Stimulated activated CD4-positive, alpha-beta T cell treated with anti-CD3 and anti-CD28 coated beads, Interleukin-15, amount 100 ng/mL, for 48 hours (primary cell): ENCODE measurements at regions not wholly inside any gene's neighbourhood (a gene's known extent, or its start where the extent isn't known, plus 50 kb on each side); places are given as distances from the start of the nearest gene placed in this dataset.
A peak's percentile ranks its signal among the peaks of the same experiment; 100 is the strongest.

Source experiments
- DNase-seq, 2 donors: peaks; one replicate each; pipeline ENCODE4 v3.0.0-alpha.2; 2020; ENCODE audit warnings: low read depth in 2 of 2

DNA sequence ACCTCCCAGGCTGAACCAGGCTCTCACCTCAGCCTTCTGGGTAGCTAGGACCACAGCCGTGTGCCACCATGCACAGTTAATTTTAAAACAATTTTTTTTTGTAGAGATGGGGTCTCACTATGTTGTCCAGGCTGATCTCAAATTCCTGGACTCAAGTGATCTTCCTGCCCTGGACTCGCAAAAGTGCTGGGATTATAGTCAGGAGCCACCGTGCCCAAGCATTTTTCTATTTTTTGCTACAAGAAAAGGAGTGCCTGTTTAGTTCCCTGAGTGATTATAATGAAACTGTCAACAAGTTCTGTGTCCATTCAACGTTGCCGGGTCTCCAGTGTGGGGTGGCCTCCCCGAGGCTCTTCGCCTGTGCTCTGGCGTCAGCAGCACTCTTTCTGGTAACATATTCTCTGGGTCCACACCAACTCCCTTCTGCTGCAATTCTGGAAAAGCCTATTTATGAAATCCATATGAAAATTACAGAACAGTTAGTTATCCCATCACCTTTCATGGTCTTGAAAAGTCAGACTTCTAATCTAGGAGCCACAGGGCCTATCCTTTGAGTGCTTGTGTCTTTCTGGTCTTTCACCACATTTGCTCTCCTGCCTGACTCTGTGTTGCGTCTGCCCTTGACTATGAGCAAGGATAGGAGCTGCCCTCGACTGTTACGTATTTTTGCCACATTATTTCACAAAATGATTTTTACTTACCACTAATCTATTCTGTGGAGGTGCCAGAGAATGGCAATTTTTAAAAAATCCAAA, 172.7 kb downstream of the SOCS6 start:
- no peak for DNase-seq

DNA sequence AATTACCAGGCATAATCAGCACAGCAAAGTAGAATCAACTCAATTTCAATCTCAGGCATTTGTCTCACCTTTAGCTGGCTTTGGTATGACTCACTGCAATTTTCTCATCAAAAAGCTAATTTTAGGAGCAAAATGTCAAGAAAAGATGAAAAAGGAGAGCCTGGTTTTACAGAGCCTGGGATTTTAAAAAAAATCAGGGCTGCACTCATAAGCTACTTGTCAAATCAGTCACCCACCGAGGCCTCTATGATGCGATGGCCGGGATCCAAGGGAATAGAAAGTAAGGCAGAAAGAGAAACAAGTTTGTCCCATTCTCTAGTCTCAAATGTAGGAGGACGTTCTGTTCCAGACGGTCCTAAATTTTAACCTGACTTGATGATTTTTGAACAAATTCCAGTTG, 170.9 kb downstream of the SOCS6 start:
- DNase-seq, result no peak

GRCh38 chr18:70459251-70459650, 170.4 kb downstream of the SOCS6 start:
- no peak for DNase-seq

DNA sequence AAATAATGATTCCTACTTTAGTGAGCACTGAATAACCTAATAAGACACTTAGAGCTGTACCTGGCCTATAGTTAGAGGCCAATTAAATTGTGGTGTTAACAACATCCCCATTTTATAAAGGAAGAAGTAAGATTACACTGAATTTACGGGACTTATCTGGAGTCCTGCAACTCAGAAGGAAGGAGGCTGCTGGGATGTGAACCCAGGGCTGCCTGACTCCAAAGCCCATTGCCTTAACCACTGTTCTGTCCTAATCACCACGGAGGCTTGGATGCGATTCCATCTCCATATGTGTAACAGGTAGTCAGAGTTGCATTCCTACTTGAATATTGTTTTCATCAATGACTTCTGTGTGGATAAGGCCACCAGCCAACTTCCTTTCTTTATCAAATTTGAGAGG, 168.9 kb downstream of the SOCS6 start:
- no peak for DNase-seq

DNA sequence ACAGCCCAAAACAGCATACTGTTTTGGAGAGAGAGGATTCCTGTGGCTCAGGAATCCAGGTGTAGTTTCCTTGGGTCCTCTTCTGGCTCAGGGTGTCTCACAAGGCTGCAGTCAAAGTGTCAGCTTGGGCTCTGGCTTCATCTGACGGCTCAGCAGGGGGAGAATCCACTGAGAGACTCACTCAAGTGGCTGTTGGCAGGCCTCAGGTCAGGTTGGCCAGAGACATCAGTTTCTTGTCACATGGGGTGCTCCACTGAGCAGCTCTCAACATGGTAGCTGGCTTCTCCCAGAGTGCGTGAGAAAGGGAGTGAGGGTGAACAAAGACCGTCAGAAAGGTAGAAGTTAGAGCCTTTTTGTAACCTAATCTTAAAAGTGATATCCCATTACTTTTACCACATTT, 168.4 kb downstream of the SOCS6 start:
- DNase-seq, result no peak

GRCh38 chr18:70456376-70456775, 167.5 kb downstream of the SOCS6 start:
- no peak for DNase-seq

- DNase-seq, result no peak
These were observed 166.9 kb downstream of the SOCS6 start for GRCh38 chr18:70455731-70456130.

- DNase-seq, result peak in 1 of 2 donors; percentile 22
These were observed 166.0 kb downstream of the SOCS6 start for GRCh38 chr18:70454704-70455322.

GRCh38 chr18:70453058-70453775, 164.4 kb downstream of the SOCS6 start:
- DNase-seq, result no peak

GRCh38 chr18:70452501-70452900, 163.7 kb downstream of the SOCS6 start:
- no peak for DNase-seq

GRCh38 chr18:70450426-70451253, 161.8 kb downstream of the SOCS6 start:
- DNase-seq, result no peak

DNA sequence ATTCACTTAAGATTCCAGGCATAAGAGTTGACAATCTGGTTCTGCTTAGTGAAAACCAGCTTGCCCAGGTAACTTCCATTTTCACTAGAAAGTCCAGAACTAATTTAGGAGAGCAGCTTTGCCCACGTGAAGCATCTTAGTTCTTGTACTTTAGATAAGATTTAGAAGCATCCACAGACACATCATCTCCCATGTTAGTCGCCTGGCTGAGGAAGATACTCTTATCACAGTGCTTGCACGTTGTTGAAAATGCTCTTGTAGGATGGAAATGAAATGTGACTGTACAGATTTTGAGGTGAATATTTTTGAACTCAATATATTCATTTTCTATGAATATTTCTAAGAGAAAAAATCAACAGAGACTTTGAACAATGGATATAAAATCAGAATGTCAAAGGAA, 159.7 kb downstream of the SOCS6 start:
- no peak for DNase-seq

DNA sequence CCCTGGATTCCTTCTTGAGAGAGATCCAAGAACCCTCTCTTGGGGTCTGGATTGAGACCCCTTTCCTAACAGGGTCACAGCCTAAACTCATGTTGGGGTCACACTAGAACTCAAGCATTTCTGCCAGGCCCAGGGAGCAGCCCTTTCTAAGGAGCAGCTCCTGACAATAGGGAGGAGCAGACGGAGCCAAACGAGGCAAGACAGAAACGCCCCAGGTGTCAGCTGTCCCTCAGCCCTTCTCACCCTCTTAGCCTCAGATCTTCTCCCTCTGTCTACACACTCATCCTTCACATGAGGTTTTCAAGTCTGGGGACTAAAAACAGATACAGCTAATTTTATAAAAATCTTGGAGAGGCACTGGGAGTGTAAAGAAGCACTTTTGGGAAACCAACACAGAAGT, 157.2 kb downstream of the SOCS6 start:
- DNase-seq, result no peak

- DNase-seq, result no peak
These were observed 154.1 kb downstream of the SOCS6 start for GRCh38 chr18:70442933-70443332.

- no peak for DNase-seq
These were observed 144.1 kb downstream of the SOCS6 start for GRCh38 chr18:70432804-70433400.

GRCh38 chr18:70431203-70431624, 142.4 kb downstream of the SOCS6 start:
- DNase-seq, result no peak

DNA sequence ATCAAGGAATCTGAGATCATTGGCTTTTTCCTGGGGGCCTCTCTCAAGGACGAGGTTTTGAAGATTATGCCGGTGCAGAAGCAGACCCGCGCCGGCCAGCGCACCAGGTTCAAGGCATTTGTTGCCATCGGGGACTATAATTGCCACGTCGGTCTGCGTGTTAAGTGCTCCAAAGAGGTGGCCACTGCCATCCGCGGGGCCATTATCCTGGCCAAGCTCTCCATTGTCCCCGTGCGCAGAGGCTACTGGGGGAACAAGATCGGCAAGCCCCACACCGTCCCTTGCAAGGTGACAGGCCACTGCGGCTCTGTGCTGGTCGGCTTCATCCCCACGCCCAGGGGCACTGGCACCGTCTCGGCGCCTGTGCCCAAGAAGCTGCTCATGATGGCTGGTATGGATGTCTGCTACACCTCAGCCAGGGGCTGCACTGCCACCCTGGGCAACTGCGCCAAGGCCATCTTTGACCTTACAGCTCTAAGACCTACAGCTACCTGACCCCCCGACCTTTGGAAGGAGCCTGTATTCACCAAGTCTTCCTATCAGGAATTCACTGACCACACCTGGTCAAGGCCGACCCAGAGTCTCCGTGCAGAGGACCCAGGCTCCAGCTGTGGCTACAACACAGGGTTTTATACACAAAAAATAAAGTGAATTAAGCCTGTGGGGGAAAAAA, 141.8 kb downstream of the SOCS6 start:
- DNase-seq, result no peak

DNA sequence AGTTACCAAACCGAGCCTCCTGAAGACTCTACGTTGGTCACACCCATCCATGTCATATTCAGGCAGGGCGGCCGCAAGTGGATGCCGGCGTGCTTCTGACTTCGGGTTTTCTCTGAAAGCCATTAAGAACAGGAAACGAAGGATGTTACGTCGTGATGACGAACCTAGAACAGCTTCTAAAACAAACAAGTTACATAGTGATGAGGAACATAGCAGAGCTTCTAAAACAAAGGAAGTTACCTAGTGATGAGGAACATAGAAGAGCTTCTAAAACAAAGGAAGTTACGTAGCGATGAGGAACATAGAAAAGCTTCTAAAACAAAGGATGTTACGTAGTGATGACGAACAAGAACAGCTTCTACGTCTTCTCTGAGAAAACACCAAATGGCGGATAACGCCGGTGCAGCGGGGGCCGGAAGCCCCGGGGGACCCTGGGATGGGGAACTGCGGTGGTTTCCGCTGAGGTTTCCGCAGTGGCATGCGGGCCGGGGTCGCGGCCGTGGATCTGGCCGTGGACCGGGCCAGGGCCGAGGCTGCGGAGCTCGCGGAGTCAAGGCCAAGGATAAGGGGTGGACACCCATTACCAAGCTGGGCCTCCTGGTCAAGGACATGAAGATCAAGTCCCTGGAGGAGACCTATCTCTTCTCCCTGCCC, 141.1 kb downstream of the SOCS6 start:
- DNase-seq, result no peak

DNA sequence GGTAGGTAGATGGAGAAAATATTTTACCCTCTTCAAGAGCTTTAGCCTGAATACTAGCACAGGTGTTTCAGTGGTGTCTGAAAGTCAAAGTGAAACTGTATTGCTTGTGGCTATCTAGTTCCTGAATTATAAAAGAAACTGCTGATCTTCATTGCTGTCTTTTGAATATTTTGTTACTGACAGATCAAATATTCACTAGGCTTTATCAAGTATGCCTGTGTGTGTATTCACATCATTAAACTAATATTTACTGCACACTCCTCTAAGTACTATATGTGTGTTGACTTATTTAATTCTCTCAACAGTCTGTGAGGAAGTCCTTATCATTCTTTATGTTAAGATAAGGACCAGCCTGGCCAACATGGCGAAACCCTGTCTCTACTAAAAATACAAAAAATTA, 139.6 kb downstream of the SOCS6 start:
- DNase-seq, result no peak

DNA sequence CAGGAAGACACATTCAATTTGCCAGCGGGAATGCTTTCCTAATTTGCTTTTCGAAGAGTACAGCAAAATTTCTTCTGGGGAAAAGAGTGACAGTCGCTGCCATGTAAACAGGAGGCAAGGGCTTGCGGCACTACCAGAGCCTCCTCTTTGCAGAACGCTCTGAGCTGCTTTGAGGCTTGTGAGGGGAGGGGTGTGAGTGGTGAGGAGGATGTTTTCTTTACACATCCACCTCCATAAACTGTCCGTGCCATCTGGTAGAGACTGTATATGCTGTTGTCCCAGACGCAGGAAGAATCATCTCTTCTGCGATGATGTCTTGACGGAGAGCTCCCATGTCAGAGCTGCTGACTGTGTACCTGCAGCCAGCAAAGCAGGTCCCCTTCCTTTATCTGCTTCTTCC, 138.0 kb downstream of the SOCS6 start:
- DNase-seq, result no peak

DNA sequence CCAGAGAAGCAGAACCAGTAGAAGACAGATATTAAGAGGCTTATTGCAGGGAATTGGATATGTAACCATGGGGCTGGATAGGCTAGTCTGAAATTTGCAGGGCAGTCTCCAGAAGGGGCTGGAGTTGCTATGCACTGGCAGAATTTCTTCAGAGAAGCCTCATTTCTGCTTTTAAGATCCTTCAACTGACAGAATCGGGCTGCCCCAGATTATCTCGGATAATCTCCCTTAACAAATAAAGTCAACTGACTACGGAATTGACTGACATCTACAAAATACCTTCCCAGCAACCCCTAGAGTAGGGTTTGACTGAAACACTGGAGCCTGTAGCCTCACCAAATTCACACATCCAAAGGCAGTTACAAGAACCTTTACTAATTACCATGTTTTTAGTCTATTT, 136.4 kb downstream of the SOCS6 start:
- no peak for DNase-seq
